Activated CD4-positive, alpha-beta T cell treated with anti-CD3 and anti-CD28 coated beads, Interleukin-2, amount 10 ng/mL, durations not matched to agents 7 days and 5 days (primary cell): ENCODE measurements at regions not wholly inside any gene's neighbourhood (a gene's known extent, or its start where the extent isn't known, plus 50 kb on each side); places are given as distances from the start of the nearest gene placed in this dataset.

Experiments
- CTCF ChIA-PET: fragments of 350-600 bp; sonication (Branson Sonifier 250); formaldehyde crosslinking; loops from one replicate; lab custom pipeline; 2021; ENCODE audit warnings: antibody characterized with exemption; lab: Charles Lee
- POLR2A ChIA-PET: fragments of 350-600 bp; sonication (Branson Sonifier 250); formaldehyde crosslinking; loops from one replicate; lab custom pipeline; 2021; ENCODE audit warnings: antibody characterized with exemption; lab: Charles Lee
- DNase-seq: peaks from one replicate; pipeline ENCODE4 v3.0.0-alpha.2; 2020
- H3K27ac Mint-ChIP-seq: one replicate; pipeline ENCODE4 v1.8.0; 2021; ENCODE audit warnings: mild to moderate bottlenecking, moderate library complexity, mixed read lengths
- H3K27me3 Mint-ChIP-seq: one replicate; pipeline ENCODE4 v1.8.0; 2021; ENCODE audit warnings: mixed read lengths
- H3K36me3 Mint-ChIP-seq: one replicate; pipeline ENCODE4 v1.8.0; 2021; ENCODE audit warnings: low read depth, mixed read lengths
- H3K4me1 Mint-ChIP-seq: one replicate; pipeline ENCODE4 v1.8.0; 2021; ENCODE audit warnings: mixed read lengths
- H3K4me3 Mint-ChIP-seq: one replicate; pipeline ENCODE4 v1.8.0; 2021; ENCODE audit warnings: mild to moderate bottlenecking, moderate library complexity, mixed read lengths
- H3K9me3 Mint-ChIP-seq: one replicate; pipeline ENCODE4 v1.8.0; 2021; ENCODE audit warnings: mixed read lengths

DNA sequence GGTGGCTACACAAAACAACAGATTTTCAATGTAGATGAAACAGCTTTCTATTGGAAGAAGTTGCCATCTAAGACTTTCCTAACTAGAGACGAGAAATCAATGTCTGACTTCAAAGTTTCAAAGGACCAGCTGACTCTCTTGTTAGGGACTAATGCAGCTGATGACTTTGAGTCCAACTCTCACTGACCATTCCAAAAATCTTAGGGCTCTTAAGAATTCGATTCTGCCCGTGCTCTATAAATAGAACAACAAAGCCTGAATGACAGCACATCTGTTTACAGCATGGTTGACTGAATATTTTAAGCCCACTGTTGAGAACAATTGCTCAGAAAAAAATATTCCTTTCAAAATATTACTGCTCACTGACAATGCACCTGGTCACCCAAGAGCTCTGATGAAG, 202.4 kb upstream of the PRICKLE2 start:
- DNase-seq: no peak
- Mint-ChIP-seq H3K36me3 (no peaks in the 10 kb centered on the region), H3K4me1 (no peaks in the 10 kb centered on the region), H3K27ac (no peak overlapping the region), H3K9me3 (no peaks in the 10 kb centered on the region), H3K27me3 (peaks cover 16% of the 10 kb centered on the region), H3K4me3 (no peak overlapping the region)
- ChIA-PET CTCF (interaction anchor here (1.2 kb wide), 1 partner anchor 10 kb away, joined by 4 read pairs; no protein-coding TSS in a partner anchor), POLR2A (no interaction called here)

DNA sequence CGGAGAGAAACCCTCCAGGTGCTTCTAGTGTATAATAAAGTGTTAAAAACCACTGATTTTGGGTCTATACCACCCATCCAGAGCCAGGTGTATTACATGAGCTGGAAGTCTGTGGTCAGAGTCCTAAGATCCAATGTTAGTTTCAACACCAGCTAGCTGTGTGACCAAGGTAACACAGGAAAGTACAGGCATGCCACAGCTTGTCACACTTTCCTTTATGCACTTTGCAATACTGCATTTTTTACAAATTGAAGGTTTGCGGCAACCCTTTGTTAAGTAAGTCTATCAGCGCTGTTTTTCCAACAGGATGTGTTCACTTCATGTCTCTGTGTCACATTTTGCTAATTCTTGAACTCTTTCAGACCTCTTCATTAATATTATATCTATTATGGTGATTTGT, 201.3 kb upstream of the PRICKLE2 start:
- ChIA-PET POLR2A (no interaction called here), CTCF (interaction anchor here (1.2 kb wide), 1 partner anchor 9 kb away, joined by 4 read pairs; no protein-coding TSS in a partner anchor)
- no peaks in the 10 kb centered on the region for H3K4me1 Mint-ChIP-seq
- peaks cover 18% of the 10 kb centered on the region for H3K27me3 Mint-ChIP-seq
- H3K4me3 Mint-ChIP-seq: no peak overlapping the region
- no peaks in the 10 kb centered on the region for H3K9me3 Mint-ChIP-seq
- DNase-seq: no peak
- no peaks in the 10 kb centered on the region for H3K36me3 Mint-ChIP-seq
- no peak overlapping the region for H3K27ac Mint-ChIP-seq

DNA sequence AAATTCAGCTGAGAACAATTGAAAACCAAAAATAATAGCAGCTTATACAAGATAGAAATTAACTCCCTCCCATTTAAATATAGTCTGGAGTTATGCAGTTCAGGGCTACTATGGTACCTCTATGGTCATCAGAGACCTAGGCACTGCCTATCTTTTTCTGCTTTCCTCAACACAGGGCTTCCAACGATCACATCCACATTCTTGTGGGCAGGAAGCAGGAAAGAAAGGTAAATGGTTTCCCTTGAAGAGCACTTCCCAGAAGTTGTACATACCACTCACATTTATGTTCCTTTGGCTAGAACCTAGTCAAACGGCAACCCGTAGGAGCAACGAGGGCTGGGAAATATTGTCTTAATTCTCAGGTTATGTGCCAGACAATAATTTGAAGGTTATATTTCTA, 197.7 kb upstream of the PRICKLE2 start:
- no peaks in the 10 kb centered on the region for H3K4me1 Mint-ChIP-seq
- H3K4me3 Mint-ChIP-seq: no peak overlapping the region
- no peaks in the 10 kb centered on the region for H3K9me3 Mint-ChIP-seq
- peaks cover 19% of the 10 kb centered on the region for H3K27me3 Mint-ChIP-seq
- no peak for DNase-seq
- H3K27ac Mint-ChIP-seq: no peak overlapping the region
- POLR2A ChIA-PET: no interaction called here
- CTCF ChIA-PET: no interaction called here
- no peaks in the 10 kb centered on the region for H3K36me3 Mint-ChIP-seq

DNA sequence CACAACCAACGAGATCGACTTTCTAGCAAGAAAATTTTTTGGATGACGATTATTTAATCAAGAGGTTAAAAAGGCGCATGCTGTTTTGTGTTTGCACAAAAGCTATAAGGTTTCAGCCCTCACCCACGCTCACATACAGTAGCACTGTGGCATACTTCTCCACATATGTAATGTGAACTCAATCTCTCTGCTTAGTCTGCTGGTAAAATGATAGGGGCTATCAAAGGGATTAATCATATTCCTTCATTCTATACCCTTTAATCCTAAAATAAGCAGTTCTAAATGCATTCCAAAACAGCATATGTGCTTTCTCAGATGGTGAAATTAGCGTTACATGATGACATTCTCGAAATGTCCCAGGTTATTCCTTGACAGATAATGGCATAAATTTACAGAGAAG, 196.9 kb upstream of the PRICKLE2 start:
- Mint-ChIP-seq H3K27ac (no peak overlapping the region), H3K27me3 (peaks cover 18% of the 10 kb centered on the region), H3K4me1 (no peaks in the 10 kb centered on the region), H3K4me3 (no peak overlapping the region), H3K36me3 (no peaks in the 10 kb centered on the region), H3K9me3 (no peaks in the 10 kb centered on the region)
- CTCF ChIA-PET: no interaction called here
- POLR2A ChIA-PET: no interaction called here
- DNase-seq: no peak

- Mint-ChIP-seq H3K9me3 (no peaks in the 10 kb centered on the region), H3K27me3 (peaks cover 13% of the 10 kb centered on the region), H3K36me3 (no peaks in the 10 kb centered on the region), H3K4me1 (no peaks in the 10 kb centered on the region), H3K4me3 (no peak overlapping the region), H3K27ac (no peak overlapping the region)
- no peak for DNase-seq
- ChIA-PET POLR2A (no interaction called here), CTCF (interaction anchor here (1.0 to 1.2 kb wide), 2 partner anchors 9 to 394 kb away, joined by 3 to 4 read pairs; no protein-coding TSS in a partner anchor)
Observed at GRCh38 chr3:64417816-64418215, 192.6 kb upstream of the PRICKLE2 start.

DNA sequence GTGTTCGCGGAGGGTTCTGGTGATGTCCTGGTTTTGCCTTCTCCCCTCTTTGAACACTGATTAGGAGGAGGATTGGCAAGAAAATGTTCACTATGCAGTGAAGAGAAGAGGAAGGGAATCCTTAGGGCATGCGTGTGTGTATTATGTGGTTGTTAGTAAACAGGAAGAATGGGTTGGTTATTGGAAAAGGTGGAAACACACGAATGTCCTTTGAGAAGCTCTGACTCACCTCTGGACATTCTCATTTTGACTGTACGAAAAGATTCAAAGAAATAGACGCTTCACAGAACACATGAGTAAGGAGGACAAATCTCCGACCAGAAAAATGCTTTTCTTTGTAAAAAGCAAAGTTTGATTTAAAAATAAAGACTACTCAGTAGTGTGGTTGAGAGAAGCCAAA, 188.8 kb upstream of the PRICKLE2 start:
- no peak for DNase-seq
- ChIA-PET CTCF (no interaction called here), POLR2A (no interaction called here)
- Mint-ChIP-seq H3K4me3 (no peak overlapping the region), H3K4me1 (no peaks in the 10 kb centered on the region), H3K27ac (no peak overlapping the region), H3K27me3 (peaks cover 10% of the 10 kb centered on the region), H3K36me3 (no peaks in the 10 kb centered on the region), H3K9me3 (no peaks in the 10 kb centered on the region)

DNA sequence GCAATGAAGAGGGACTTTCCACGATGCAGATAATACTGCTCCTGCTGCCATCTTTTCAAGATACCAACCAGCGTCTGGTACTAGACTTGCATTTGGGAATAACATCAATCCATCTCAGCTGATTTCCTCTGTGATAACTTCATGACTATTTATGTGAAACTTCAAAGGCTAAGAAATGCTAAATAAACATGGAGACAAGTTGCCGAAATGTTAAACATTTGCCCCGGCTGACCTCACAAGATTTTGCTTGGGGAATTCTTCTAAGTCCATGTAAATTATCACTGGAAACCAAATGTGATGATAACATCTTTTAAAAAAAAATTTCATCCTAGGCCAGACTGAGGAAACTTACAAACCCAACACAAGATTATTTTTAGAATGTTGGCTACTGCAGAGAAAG, 185.8 kb upstream of the PRICKLE2 start:
- CTCF ChIA-PET: no interaction called here
- POLR2A ChIA-PET: no interaction called here
- H3K4me3 Mint-ChIP-seq: no peak overlapping the region
- no peak for DNase-seq
- no peaks in the 10 kb centered on the region for H3K9me3 Mint-ChIP-seq
- no peak overlapping the region for H3K27ac Mint-ChIP-seq
- H3K36me3 Mint-ChIP-seq: no peaks in the 10 kb centered on the region
- H3K27me3 Mint-ChIP-seq: peaks cover 10% of the 10 kb centered on the region
- no peaks in the 10 kb centered on the region for H3K4me1 Mint-ChIP-seq

DNA sequence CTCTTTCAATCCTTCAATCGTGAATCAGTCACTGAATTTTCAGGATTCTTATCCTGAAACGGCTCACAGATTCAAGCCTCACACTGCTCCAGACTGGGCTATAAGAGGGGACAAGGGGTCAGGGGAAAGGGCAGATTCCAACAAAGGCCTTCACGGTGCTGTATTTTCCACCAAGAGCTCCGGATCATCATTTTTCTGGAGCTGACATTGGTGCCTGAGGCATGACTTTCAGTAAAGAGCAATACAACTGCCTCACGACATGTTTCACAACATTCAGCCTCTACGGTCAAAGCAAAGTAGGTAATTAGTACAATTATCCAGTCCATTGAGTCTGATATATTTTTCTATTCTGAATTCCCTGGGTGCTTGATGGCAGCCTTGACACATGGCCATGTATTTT, 185.0 kb upstream of the PRICKLE2 start:
- no peaks in the 10 kb centered on the region for H3K9me3 Mint-ChIP-seq
- H3K27me3 Mint-ChIP-seq: peaks cover 8% of the 10 kb centered on the region
- H3K36me3 Mint-ChIP-seq: no peaks in the 10 kb centered on the region
- ChIA-PET POLR2A (no interaction called here), CTCF (no interaction called here)
- no peak overlapping the region for H3K4me3 Mint-ChIP-seq
- no peak overlapping the region for H3K27ac Mint-ChIP-seq
- no peaks in the 10 kb centered on the region for H3K4me1 Mint-ChIP-seq
- no peak for DNase-seq

DNA sequence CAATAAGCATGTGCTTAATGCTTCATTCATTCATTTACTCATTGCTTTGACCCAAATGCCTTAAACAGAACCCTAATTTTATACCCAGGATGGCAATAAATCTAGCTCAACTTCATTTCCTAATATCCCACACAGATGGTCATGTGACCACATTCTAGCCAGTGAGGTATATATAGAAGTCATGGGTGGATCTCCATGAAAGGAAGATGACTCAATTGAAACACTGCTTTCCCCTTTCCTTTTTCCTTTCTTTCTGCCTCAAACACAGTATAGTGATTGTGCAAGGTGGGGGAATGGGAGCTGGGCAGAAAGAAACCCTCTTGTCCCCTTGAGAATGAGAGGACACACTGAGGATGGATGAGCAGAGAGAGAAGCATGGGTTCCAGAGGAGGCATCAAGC, 183.5 kb upstream of the PRICKLE2 start:
- POLR2A ChIA-PET: no interaction called here
- Mint-ChIP-seq H3K27ac (no peak overlapping the region), H3K4me1 (no peaks in the 10 kb centered on the region), H3K36me3 (no peaks in the 10 kb centered on the region), H3K9me3 (no peaks in the 10 kb centered on the region), H3K4me3 (no peak overlapping the region), H3K27me3 (peaks cover 7% of the 10 kb centered on the region)
- CTCF ChIA-PET: no interaction called here
- no peak for DNase-seq

DNA sequence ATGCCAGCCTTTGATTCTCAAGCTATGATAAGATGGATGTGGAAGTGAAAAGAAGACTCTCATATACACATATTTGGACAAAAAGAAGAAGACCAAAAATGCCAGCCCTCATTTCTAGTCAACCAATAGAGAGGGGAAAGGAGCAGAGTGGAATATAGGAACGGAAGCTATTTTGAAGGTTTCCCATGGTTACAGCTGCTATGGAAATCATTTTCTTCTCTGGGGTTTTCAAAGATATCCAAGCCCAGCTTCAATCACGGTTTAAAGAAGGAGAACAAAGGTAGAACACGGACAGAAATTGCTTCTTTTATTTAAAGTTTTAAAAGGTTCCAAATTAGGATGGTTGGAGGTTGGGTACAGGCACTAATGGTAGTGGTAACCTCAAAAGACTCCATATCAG, 181.0 kb upstream of the PRICKLE2 start:
- Mint-ChIP-seq H3K4me1 (no peaks in the 10 kb centered on the region), H3K4me3 (no peak overlapping the region), H3K9me3 (no peaks in the 10 kb centered on the region), H3K27me3 (peaks cover 7% of the 10 kb centered on the region), H3K36me3 (no peaks in the 10 kb centered on the region), H3K27ac (no peak overlapping the region)
- POLR2A ChIA-PET: interaction anchor here (0.6 kb wide), 1 partner anchor 379 kb away, joined by 3 read pairs; no protein-coding TSS in a partner anchor
- no peak for DNase-seq
- CTCF ChIA-PET: no interaction called here

DNA sequence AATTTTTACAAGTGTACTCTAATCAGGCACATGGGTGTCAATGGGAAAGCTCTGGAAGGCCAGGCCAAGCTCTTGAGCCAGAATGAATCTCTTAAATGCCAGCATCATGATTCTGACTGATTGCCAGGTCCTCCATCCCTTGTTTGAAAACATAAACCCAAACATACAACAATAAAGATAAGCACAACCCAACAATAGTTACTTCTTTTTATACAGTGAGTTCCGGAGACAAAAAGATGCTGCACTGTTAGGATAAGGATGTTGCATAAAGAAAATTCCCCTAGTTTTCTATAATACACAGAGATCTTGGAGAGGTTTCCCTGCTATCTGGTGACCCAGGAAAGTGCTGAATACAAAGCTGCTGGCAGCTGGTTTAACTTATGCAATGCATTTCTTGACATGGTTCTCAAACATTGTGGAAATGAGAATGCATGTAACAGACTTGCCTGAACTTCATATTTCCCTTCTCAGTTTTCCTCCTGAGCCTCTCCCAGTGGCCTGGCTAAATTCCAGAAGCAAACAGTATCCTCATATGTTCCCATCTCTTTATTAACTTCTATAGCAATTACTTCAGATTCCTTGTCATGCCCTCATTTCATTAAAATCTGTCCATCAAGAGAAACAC, 180.1 kb upstream of the PRICKLE2 start:
- no peak for DNase-seq
- ChIA-PET CTCF (no interaction called here), POLR2A (no interaction called here)
- Mint-ChIP-seq H3K27me3 (peaks cover 7% of the 10 kb centered on the region), H3K36me3 (no peaks in the 10 kb centered on the region), H3K9me3 (no peaks in the 10 kb centered on the region), H3K4me1 (no peaks in the 10 kb centered on the region), H3K4me3 (no peak overlapping the region), H3K27ac (no peak overlapping the region)

DNA sequence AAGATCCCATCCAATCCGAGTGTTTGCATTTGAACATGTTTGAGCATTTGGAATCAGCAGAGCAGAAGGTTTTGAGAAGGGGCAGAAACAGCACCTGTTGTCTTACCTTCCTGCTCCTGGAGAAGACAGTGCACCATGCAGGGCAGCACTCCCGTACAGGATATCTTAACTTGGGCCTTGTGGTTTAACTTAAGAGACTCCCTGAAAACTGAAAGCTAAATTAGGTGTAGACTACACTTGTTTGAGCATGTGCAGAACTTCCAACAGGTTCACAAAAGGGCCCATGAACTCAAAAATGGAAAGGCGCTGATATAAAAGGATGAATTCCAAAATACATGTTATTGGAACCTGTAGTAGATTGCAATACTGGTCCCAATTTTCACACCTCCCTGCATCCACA, 175.4 kb upstream of the PRICKLE2 start:
- Mint-ChIP-seq H3K27me3 (peaks cover 3% of the 10 kb centered on the region), H3K9me3 (no peaks in the 10 kb centered on the region), H3K4me1 (no peaks in the 10 kb centered on the region), H3K36me3 (no peaks in the 10 kb centered on the region), H3K27ac (no peak overlapping the region), H3K4me3 (no peak overlapping the region)
- CTCF ChIA-PET: no interaction called here
- DNase-seq: no peak
- POLR2A ChIA-PET: no interaction called here

DNA sequence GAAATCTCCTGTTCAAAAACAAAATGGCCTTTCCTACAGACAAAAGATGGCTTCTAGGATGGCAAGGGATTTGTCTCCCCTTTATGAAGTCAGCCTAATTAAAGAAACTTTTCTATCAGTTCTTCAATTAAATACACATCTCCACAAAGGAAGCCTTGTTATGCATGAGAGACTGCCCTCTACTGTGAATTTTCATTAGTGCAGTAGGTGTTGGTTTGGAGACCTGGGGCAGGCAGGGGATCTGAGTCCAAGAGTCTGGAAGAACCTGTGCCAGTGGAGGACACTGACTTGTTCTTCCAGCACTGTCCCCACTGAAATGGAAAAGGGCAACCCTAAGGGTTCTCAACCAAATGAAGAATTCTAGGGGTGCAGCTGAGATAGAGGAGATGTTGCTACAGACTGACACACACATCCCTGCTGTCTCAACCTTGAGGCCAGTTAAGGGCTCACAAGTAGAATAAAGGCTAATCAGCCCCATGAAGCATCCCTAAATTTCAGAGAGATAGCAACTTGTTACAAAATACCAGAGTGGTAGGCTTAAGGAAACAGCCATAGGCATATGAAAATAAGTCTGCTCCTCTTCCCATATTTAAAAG, 174.0 kb upstream of the PRICKLE2 start:
- H3K27ac Mint-ChIP-seq: no peak overlapping the region
- ChIA-PET POLR2A (no interaction called here), CTCF (no interaction called here)
- H3K4me3 Mint-ChIP-seq: no peak overlapping the region
- H3K27me3 Mint-ChIP-seq: no peaks in the 10 kb centered on the region
- H3K4me1 Mint-ChIP-seq: no peaks in the 10 kb centered on the region
- no peaks in the 10 kb centered on the region for H3K36me3 Mint-ChIP-seq
- no peaks in the 10 kb centered on the region for H3K9me3 Mint-ChIP-seq
- peak; percentile 21 for DNase-seq

- H3K9me3 Mint-ChIP-seq: no peaks in the 10 kb centered on the region
- DNase-seq: no peak
- H3K36me3 Mint-ChIP-seq: no peaks in the 10 kb centered on the region
- ChIA-PET CTCF (no interaction called here), POLR2A (no interaction called here)
- H3K4me3 Mint-ChIP-seq: no peak overlapping the region
- H3K4me1 Mint-ChIP-seq: no peaks in the 10 kb centered on the region
- H3K27me3 Mint-ChIP-seq: no peaks in the 10 kb centered on the region
- no peak overlapping the region for H3K27ac Mint-ChIP-seq
Observed at GRCh38 chr3:64398476-64398875, 173.2 kb upstream of the PRICKLE2 start.
